PC-3 (cell line): ENCODE measurements at regions not wholly inside any gene's neighbourhood (a gene's known extent, or its start where the extent isn't known, plus 50 kb on each side); places are given as distances from the start of the nearest gene placed in this dataset.

Experiments used
- ATAC-seq: fragments of 200-7000 bp; cut with Tn5 transposase; 2 replicates; pipeline ENCODE4 v1.9.1; 2020; ENCODE audit warnings: mild to moderate bottlenecking, moderate library complexity
- BruUV-seq: library from RNA; stranded (reverse); fragments of 400-500 nt; replicated peaks from 2 replicates; lab custom pipeline; 2021; lab: Mats Ljungman, UMichigan
- CTCF ChIA-PET: fragments of 300-600 bp; sonication (Branson Sonifier 250); formaldehyde crosslinking; loops from one replicate; lab custom pipeline; 2022; ENCODE audit warnings: antibody characterized with exemption; lab: Charles Lee
- POLR2A ChIA-PET: fragments of 300-600 bp; sonication (Branson Sonifier 250); formaldehyde crosslinking; loops from one replicate; lab custom pipeline; 2022; ENCODE audit warnings: antibody characterized with exemption; ENCODE audit not compliant: unreplicated experiment; lab: Charles Lee
- DNase-seq: peaks from one replicate; pipeline ENCODE4 v3.0.0-alpha.2; 2015
- H2AFZ ChIP-seq: fragments of 300-600 bp; sonication (generic); 2 replicates; pipeline ENCODE4 v1.6.0; 2016; ENCODE audit warnings: antibody characterized with exemption, low read length
- H3F3A ChIP-seq: fragments of 300-600 bp; sonication (generic); one replicate; pipeline ENCODE4 v1.6.0; 2017; ENCODE audit warnings: antibody characterized with exemption, low read length, control low read depth, mild to moderate bottlenecking; ENCODE audit not compliant: unreplicated experiment
- H3K27ac ChIP-seq: fragments of 300-600 bp; sonication (generic); 2 replicates; pipeline ENCODE4 v1.5.1; 2016; ENCODE audit warnings: mild to moderate bottlenecking, low read length
- H3K27me3 ChIP-seq: fragments of 300-600 bp; sonication (generic); 2 replicates; pipeline ENCODE4 v1.6.1; 2016; ENCODE audit warnings: low read length, mixed read lengths
- H3K36me3 ChIP-seq: fragments of 300-600 bp; sonication (generic); 2 replicates; pipeline ENCODE4 v1.6.1; 2016; ENCODE audit warnings: low read depth, mixed run types, low read length, mixed read lengths
- H3K4me1 ChIP-seq: fragments of 300-600 bp; sonication (generic); 2 replicates; pipeline ENCODE4 v1.5.1; 2016; ENCODE audit warnings: low read length; ENCODE audit not compliant: insufficient read depth
- H3K4me2 ChIP-seq: fragments of 300-600 bp; sonication (generic); 2 replicates; pipeline ENCODE4 v1.6.0; 2016; ENCODE audit warnings: low read length
- H3K4me3 ChIP-seq: fragments of 300-600 bp; sonication (generic); 2 replicates; pipeline ENCODE4 v1.5.1; 2016; ENCODE audit warnings: mild to moderate bottlenecking, low read length, mixed read lengths
- H3K79me2 ChIP-seq: fragments of 300-600 bp; sonication (generic); 2 replicates; pipeline ENCODE4 v1.6.1; 2017; ENCODE audit warnings: low read length, mixed read lengths
- H3K9ac ChIP-seq: fragments of 300-600 bp; sonication (generic); 2 replicates; pipeline ENCODE4 v1.6.0; 2016; ENCODE audit warnings: mild to moderate bottlenecking, low read length
- H3K9me2 ChIP-seq: fragments of 300-600 bp; sonication (generic); replicated peaks from 2 replicates; pipeline ENCODE4 v1.6.1; 2016; ENCODE audit warnings: mixed run types, low read length, mixed read lengths
- H3K9me3 ChIP-seq: fragments of 300-600 bp; sonication (generic); 2 replicates; pipeline ENCODE4 v1.6.1; 2016; ENCODE audit warnings: low read length, mixed read lengths
- H4K20me1 ChIP-seq: fragments of 300-600 bp; sonication (generic); 2 replicates; pipeline ENCODE4 v1.6.1; 2016; ENCODE audit warnings: low read length, mixed read lengths
- EZH2 ChIP-seq: fragments of 300-600 bp; sonication (generic); IDR thresholded peaks from one replicate; pipeline ENCODE4 v1.6.1; 2017; ENCODE audit warnings: antibody characterized with exemption, mild to moderate bottlenecking, low read length; ENCODE audit not compliant: unreplicated experiment
- EZH2phosphoT487 ChIP-seq: fragments of 300-600 bp; sonication (generic); IDR thresholded peaks from 2 replicates; pipeline ENCODE4 v1.6.1; 2018; ENCODE audit warnings: mild to moderate bottlenecking, antibody characterized with exemption, low read length, borderline replicate concordance
- intact Hi-C: fragments of 100-400 bp; cut with micrococcal nuclease; formaldehyde crosslinking; loops from 2 replicates; pipeline ENCODE4 v1.9.0; 2023
- TF ChIP-seq, protein P1 (sequence below): fragments of 300-600 bp; sonication (generic); conservative IDR thresholded peaks from 2 replicates; pipeline ENCODE4 v1.5.1; 2017; ENCODE audit warnings: antibody characterized with exemption, low read depth, mild to moderate bottlenecking, low read length

DNA sequence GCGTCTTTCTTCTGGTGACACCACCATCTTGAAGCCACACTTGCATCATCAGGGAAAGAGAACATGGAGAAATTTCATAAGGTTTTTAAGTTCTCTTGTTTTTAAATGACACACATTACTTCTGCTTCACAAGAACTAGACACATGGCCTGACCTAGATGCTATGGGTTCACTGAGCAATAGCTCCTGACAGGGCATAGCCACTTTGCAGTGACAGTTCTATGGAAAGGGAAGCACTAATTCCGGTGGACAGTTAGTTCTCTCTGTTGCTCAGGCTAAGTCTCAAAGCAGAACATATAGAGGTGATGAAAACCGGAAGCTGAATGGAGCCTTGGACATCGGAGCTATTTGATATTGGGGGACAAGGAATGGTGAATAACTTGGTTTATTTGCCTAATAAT lies 940.1 kb upstream of the WWC1 start:
- Histone ChIP-seq H3K9ac (no peak overlapping the region), H3K79me2 (no peaks in the 10 kb centered on the region), H3K9me2 (no peaks in the 10 kb centered on the region), H3K27me3 (peaks cover 19% of the 10 kb centered on the region), H3K4me1 (no peaks in the 10 kb centered on the region), H3K36me3 (no peaks in the 10 kb centered on the region), H3K4me3 (no peak overlapping the region), H3K4me2 (no peak overlapping the region), H3F3A (no peaks in the 10 kb centered on the region), H3K27ac (no peak overlapping the region), H3K9me3 (no peaks in the 10 kb centered on the region), H4K20me1 (no peaks in the 10 kb centered on the region), H2AFZ (no peak overlapping the region)
- POLR2A ChIA-PET = no interaction called here
- intact Hi-C loops = no loop called here
- CTCF ChIA-PET = no interaction called here
- ATAC-seq (no peak), DNase-seq (no peak)
- no TSS peak for BruUV-seq
- no peak for TF ChIP-seq EZH2
- TF ChIP-seq, protein P1, sequence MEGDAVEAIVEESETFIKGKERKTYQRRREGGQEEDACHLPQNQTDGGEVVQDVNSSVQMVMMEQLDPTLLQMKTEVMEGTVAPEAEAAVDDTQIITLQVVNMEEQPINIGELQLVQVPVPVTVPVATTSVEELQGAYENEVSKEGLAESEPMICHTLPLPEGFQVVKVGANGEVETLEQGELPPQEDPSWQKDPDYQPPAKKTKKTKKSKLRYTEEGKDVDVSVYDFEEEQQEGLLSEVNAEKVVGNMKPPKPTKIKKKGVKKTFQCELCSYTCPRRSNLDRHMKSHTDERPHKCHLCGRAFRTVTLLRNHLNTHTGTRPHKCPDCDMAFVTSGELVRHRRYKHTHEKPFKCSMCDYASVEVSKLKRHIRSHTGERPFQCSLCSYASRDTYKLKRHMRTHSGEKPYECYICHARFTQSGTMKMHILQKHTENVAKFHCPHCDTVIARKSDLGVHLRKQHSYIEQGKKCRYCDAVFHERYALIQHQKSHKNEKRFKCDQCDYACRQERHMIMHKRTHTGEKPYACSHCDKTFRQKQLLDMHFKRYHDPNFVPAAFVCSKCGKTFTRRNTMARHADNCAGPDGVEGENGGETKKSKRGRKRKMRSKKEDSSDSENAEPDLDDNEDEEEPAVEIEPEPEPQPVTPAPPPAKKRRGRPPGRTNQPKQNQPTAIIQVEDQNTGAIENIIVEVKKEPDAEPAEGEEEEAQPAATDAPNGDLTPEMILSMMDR = no peak
- TF ChIP-seq EZH2phosphoT487 = no peak

DNA sequence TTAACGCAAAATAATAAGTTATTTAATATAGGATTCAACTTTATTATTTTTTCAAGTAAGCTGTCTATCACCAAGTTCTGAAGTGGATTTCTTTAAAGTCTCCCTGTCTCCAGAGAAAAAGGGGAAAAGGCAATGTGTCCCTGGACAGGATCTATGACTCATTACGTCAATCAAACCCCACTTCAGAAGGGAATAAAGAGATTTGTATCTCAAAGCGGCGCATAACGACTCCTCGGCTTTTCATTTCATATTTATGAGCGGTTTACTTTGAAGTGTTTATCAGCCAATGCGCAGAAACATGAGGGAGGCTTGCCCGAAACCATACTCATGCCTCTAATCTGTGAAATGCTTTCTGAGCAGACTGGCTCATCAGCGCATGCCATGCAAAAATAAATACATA lies 938.6 kb upstream of the WWC1 start:
- no TSS peak for BruUV-seq
- ATAC-seq (no peak), DNase-seq (no peak)
- Histone ChIP-seq H3K27ac (no peak overlapping the region), H3K9ac (no peak overlapping the region), H3K79me2 (no peaks in the 10 kb centered on the region), H3K36me3 (no peaks in the 10 kb centered on the region), H3F3A (no peaks in the 10 kb centered on the region), H3K4me3 (no peak overlapping the region), H3K9me2 (no peaks in the 10 kb centered on the region), H3K4me2 (no peak overlapping the region), H3K27me3 (peaks cover 16% of the 10 kb centered on the region; the same call in 1 of the 2 replicates), H3K4me1 (no peaks in the 10 kb centered on the region), H2AFZ (no peak overlapping the region), H4K20me1 (no peaks in the 10 kb centered on the region), H3K9me3 (no peaks in the 10 kb centered on the region)
- ChIA-PET CTCF (no interaction called here), POLR2A (no interaction called here)
- no peak for TF ChIP-seq EZH2phosphoT487
- TF ChIP-seq, protein P1 = no peak
- TF ChIP-seq EZH2 = no peak
- intact Hi-C loops = no loop called here

DNA sequence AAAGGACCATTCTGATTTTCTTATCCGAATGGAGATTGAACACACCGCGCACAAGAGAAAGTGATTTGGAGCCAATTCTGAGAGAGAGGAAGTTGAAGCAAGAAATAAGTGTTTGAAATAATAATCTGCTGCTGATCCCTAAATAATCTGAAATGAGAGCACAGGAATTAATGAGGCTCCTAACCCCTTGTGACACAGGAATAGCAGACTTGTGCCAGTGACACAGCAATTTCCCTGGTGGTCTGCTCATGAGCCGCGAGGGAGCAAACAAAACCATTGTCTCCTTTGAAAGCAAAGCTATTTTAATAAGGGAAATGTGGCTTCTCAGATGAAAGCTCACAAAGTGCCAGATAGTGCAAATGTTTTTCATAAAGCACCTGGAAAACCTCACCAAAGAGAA lies 936.1 kb upstream of the WWC1 start:
- H3F3A ChIP-seq = no peaks in the 10 kb centered on the region
- ATAC-seq = no peak
- H3K79me2 ChIP-seq = no peaks in the 10 kb centered on the region
- H3K27ac ChIP-seq = no peak overlapping the region
- POLR2A ChIA-PET = no interaction called here
- H3K36me3 ChIP-seq = no peaks in the 10 kb centered on the region
- intact Hi-C loops = no loop called here
- DNase-seq = no peak
- H2AFZ ChIP-seq = no peak overlapping the region
- no peak overlapping the region for H3K9ac ChIP-seq
- no peak overlapping the region for H3K4me2 ChIP-seq
- no peaks in the 10 kb centered on the region for H3K9me2 ChIP-seq
- H3K4me1 ChIP-seq = no peaks in the 10 kb centered on the region
- BruUV-seq = no TSS peak
- no peaks in the 10 kb centered on the region for H3K9me3 ChIP-seq
- no peak for TF ChIP-seq EZH2phosphoT487
- TF ChIP-seq, protein P1 = no peak
- peaks cover 16% of the 10 kb centered on the region; the same call in 1 of the 2 replicates for H3K27me3 ChIP-seq
- CTCF ChIA-PET = no interaction called here
- H3K4me3 ChIP-seq = no peak overlapping the region
- H4K20me1 ChIP-seq = no peaks in the 10 kb centered on the region
